Choroid plexus epithelial cell (primary cell): ENCODE measurements at regions not wholly inside any gene's neighbourhood (a gene's known extent, or its start where the extent isn't known, plus 50 kb on each side); places are given as distances from the start of the nearest gene placed in this dataset.

Experiments
- DNase-seq: peaks from one replicate; pipeline ENCODE4 v3.0.0-alpha.2; 2010; ENCODE audit warnings: low read depth
- H3K4me3 ChIP-seq: 2 replicates; pipeline ENCODE4 v1.5.1; 2011; ENCODE audit warnings: low read depth, mild to moderate bottlenecking, control low read depth, low read length, moderate library complexity
- CTCF ChIP-seq: conservative IDR thresholded peaks from 2 replicates; pipeline ENCODE4 v1.5.1; 2011; ENCODE audit warnings: low read depth, mild to moderate bottlenecking, control low read depth, inconsistent platforms, low read length, moderate library complexity

DNA sequence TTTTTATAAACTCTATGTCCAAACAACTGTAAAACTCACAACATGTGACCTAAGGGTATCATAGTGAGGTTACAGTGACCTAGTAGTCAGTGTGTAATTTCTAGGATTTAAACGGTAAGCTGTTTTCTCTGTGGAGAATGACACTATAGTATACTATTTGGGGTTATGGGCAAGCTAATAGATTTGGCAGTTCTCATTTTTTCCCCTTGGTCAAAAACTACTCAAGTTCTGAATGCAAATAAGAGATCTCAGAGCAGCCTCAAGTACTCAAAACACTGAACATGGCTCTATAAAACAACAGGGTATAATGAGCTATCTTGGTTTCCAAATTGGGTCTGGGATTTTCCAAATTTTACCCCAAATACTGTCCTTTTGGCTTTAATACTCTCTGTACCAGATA is 88.5 kb upstream of the HMCN1 start:
- no peak overlapping the region for H3K4me3 ChIP-seq
- TF ChIP-seq CTCF: no peak
- no peak for DNase-seq

- H3K4me3 ChIP-seq: no peak overlapping the region
- DNase-seq: peak; percentile 14
- no peak for TF ChIP-seq CTCF
These were observed 89.0 kb upstream of the HMCN1 start for GRCh38 chr1:185645162-185645640.

- no peak for DNase-seq
- no peak overlapping the region for H3K4me3 ChIP-seq
- TF ChIP-seq CTCF: no peak
These were observed 89.7 kb upstream of the HMCN1 start for GRCh38 chr1:185644531-185644930.

- DNase-seq: no peak
- TF ChIP-seq CTCF: no peak
- no peak overlapping the region for H3K4me3 ChIP-seq
These were observed 97.3 kb upstream of the HMCN1 start for GRCh38 chr1:185636848-185637247.

DNA sequence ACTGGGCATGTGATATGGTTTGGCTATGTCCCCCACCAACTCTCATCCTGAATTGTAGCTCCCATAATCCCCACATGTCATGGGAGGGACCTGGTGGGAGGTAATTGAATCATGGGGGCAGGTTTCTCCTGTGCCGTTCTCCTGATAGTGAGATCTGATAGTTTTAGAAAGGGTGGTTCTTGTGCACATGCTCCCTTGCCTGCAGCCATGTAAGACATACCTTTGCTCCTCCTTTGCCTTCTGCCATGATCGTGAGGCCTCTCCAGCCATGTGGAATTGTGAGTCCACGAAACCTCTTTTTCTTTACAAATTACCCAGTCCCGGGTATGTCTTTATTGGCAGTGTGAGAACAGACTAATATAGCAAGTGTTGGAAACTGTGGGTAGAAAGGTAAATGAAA is 99.5 kb upstream of the HMCN1 start:
- H3K4me3 ChIP-seq: no peak overlapping the region
- DNase-seq: no peak
- TF ChIP-seq CTCF: no peak

DNA sequence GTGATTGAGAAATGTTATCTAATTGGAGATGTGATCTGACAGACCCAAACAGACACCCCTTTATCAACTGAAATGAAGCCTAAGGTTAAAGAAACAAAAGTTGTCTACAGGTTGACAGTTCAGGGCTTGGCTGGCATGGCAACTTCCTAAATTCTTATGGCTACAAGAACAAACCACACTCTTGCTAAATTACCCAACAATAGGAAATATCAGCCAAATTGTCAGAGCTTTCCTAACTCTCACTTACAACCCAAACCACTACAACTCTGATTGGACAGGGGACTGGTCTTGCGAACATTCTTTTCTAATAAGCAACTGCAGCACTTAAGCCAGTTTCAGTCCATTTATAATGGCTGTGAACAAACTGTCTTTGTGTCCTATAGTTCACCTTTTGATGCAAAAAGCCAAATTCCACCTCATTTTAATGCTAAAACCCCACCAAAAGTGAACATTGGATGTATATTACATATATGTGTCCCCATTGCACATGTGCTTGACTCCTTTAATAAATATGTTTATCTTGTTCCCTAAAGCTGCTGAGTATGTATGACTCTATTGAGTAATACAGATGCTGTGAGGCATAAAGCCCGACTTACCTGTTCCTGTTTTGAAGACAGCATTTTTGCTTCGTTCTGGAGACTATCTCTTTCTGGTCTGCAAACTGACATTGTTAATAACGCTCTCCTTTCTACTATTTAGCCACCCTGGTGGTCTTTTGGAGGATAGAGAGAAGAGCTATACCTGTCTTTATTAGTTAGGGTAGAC is 101.3 kb upstream of the HMCN1 start:
- DNase-seq: peak; percentile 61
- no peak for TF ChIP-seq CTCF

GRCh38 chr1:185631843-185632242 is 102.3 kb upstream of the HMCN1 start:
- no peak for TF ChIP-seq CTCF
- H3K4me3 ChIP-seq: no peak overlapping the region
- DNase-seq: no peak

More for the DNA sequence above, 101.3 kb upstream of the HMCN1 start:
- no peak overlapping the region for H3K4me3 ChIP-seq
